ENCODE measurements at regions not wholly inside any gene's neighbourhood (a gene's known extent, or its start where the extent isn't known, plus 50 kb on each side); places are given as distances from the start of the nearest gene placed in this dataset.

DNA sequence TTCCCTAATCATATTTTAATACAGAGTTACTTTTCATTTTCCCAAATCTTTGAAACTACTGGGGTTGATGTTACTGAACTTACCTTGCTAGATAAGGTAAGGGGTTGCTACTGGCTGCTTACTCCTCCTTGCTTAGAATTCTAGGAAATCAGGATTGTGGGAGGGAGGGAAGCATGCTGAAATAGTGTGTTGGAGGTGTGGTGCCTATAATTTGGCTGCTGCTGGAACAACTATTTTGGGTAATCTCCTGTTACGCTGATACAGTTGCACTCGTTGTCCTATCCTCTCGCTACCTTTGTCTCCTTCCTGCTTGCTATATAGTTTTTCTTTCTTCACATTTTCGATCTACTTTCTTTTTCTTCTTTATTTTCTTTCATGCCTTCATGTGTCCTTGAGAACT, 83.7 kb downstream of the BMP2 start:
- CTCF ChIA-PET: interaction anchor here (0.7 kb wide), 1 partner anchor 9 kb away, joined by 3 read pairs; no protein-coding TSS in a partner anchor
- FAIRE-seq (no peak), DNase-seq (ENCODE audit: low read depth in 1 of 2, low spot score in 1 of 2) (no peak), ATAC-seq (no peak)
- no peak overlapping the region for H3K4me3 ChIP-seq
- POLR2A ChIA-PET: no interaction called here
- H3K4me2 ChIP-seq: no peak overlapping the region
- no peaks in the 10 kb centered on the region for H3K4me1 ChIP-seq
- TF ChIP-seq EHMT2 (IDR thresholded peaks at IDR 0.05; ENCODE audit: low read depth) (no peak), MYC (IDR thresholded peaks at IDR 0.05; ENCODE audit: borderline replicate concordance, low read length) (no peak), EHF (CRISPR knock-in tag; IDR thresholded peaks at IDR 0.05) (no peak), NFE2L2 (conservative IDR thresholded peaks at IDR 0.05; ENCODE audit: low read length) (no peak), RFX5 (IDR thresholded peaks at IDR 0.05) (no peak), FOXS1 (CRISPR knock-in tag; IDR thresholded peaks at IDR 0.05) (no peak), FOSB (CRISPR knock-in tag; IDR thresholded peaks at IDR 0.05) (no peak)
- TF ChIP-seq, protein P1, sequence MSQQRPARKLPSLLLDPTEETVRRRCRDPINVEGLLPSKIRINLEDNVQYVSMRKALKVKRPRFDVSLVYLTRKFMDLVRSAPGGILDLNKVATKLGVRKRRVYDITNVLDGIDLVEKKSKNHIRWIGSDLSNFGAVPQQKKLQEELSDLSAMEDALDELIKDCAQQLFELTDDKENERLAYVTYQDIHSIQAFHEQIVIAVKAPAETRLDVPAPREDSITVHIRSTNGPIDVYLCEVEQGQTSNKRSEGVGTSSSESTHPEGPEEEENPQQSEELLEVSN (IDR thresholded peaks at IDR 0.05; ENCODE audit: borderline replicate concordance, low read depth): no peak
- TF ChIP-seq, protein P2, sequence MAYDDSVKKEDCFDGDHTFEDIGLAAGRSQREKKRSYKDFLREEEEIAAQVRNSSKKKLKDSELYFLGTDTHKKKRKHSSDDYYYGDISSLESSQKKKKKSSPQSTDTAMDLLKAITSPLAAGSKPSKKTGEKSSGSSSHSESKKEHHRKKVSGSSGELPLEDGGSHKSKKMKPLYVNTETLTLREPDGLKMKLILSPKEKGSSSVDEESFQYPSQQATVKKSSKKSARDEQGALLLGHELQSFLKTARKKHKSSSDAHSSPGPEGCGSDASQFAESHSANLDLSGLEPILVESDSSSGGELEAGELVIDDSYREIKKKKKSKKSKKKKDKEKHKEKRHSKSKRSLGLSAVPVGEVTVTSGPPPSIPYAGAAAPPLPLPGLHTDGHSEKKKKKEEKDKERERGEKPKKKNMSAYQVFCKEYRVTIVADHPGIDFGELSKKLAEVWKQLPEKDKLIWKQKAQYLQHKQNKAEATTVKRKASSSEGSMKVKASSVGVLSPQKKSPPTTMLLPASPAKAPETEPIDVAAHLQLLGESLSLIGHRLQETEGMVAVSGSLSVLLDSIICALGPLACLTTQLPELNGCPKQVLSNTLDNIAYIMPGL (CRISPR knock-in tag; IDR thresholded peaks at IDR 0.05; ENCODE audit: borderline replicate concordance): no peak
- WGBS (ENCODE audit: missing lambda C conversion rate): 42% methylated on average over 4 of the region's 4 CpGs
- H3K27ac ChIP-seq: no peak overlapping the region
- H3K9me3 ChIP-seq: peaks cover 2% of the 10 kb centered on the region; the same call in 1 of the 3 replicates

DNA sequence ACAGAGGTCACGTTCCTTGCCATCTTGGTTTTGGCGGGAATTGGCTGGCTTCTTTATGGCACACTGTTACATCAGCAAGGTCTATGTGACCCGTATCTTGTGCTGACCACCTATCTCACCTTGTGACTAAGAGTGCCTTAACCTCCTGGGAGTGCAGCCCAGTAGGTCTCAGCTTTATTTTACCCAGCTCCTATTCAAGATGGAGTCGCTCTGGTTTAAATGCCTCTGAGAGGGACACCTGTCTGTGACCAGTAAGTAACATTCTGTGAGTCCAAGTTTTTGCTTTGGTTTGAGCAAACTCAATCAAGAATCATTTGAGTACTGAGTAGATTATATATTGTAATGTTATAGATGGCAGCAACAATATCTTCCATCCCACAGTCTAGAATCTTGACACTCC, 85.0 kb downstream of the BMP2 start:
- POLR2A ChIA-PET: no interaction called here
- CTCF ChIA-PET: no interaction called here
- FAIRE-seq: no peak

DNA sequence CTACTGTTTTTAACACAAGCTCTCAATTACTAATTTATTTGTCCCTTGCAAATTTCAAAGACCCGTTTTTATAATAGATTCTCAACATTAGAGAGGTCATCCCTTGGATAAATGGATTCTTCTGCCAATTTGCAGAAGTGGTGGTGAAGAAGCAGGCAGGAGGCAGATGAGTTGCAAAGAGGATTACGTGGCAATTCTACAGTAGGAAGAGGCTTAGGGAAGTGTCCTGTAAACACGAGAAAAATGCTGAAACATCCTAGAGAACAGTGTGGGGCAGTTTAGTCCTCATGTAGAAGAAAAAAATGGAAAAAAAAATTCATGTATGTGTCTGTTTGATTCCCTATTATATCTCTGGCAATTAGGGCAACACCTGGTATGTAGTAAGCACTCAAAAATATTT, 87.6 kb downstream of the BMP2 start:
- WGBS (ENCODE audit: missing lambda C conversion rate): 4% methylated on average over 3 of the region's 3 CpGs
- TF ChIP-seq CHD4 (IDR thresholded peaks at IDR 0.05; ENCODE audit: borderline replicate concordance): no peak
- no peak for TF ChIP-seq CHD2 (IDR thresholded peaks at IDR 0.05; ENCODE audit: low read length, partially characterized antibody)
- no peak for TF ChIP-seq RARB (CRISPR knock-in tag; IDR thresholded peaks at IDR 0.05)
- TF ChIP-seq CBX8 (IDR thresholded peaks at IDR 0.05): no peak
- TF ChIP-seq, protein P1 (IDR thresholded peaks at IDR 0.05; ENCODE audit: borderline replicate concordance, low read depth): no peak
- no peak for TF ChIP-seq KDM1A (IDR thresholded peaks at IDR 0.05; ENCODE audit: low read depth)
- TF ChIP-seq, protein P3, sequence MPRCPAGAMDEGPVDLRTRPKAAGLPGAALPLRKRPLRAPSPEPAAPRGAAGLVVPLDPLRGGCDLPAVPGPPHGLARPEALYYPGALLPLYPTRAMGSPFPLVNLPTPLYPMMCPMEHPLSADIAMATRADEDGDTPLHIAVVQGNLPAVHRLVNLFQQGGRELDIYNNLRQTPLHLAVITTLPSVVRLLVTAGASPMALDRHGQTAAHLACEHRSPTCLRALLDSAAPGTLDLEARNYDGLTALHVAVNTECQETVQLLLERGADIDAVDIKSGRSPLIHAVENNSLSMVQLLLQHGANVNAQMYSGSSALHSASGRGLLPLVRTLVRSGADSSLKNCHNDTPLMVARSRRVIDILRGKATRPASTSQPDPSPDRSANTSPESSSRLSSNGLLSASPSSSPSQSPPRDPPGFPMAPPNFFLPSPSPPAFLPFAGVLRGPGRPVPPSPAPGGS (IDR thresholded peaks at IDR 0.05): no peak
- TF ChIP-seq MYC (IDR thresholded peaks at IDR 0.05; ENCODE audit: borderline replicate concordance, low read length): no peak
- TF ChIP-seq EHF (CRISPR knock-in tag; IDR thresholded peaks at IDR 0.05): no peak
- TF ChIP-seq, protein P4, sequence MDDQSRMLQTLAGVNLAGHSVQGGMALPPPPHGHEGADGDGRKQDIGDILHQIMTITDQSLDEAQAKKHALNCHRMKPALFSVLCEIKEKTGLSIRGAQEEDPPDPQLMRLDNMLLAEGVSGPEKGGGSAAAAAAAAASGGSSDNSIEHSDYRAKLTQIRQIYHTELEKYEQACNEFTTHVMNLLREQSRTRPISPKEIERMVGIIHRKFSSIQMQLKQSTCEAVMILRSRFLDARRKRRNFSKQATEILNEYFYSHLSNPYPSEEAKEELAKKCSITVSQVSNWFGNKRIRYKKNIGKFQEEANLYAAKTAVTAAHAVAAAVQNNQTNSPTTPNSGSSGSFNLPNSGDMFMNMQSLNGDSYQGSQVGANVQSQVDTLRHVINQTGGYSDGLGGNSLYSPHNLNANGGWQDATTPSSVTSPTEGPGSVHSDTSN (IDR thresholded peaks at IDR 0.05): no peak
- no peak for TF ChIP-seq RFX5 (IDR thresholded peaks at IDR 0.05)
- TF ChIP-seq MAZ (IDR thresholded peaks at IDR 0.05; ENCODE audit: borderline replicate concordance, low read depth, low read length): no peak

More for the DNA sequence above, 85.0 kb downstream of the BMP2 start:
- Histone ChIP-seq H3K27ac (no peak overlapping the region), H3K4me1 (no peaks in the 10 kb centered on the region), H3K4me2 (no peak overlapping the region), H3K4me3 (no peak overlapping the region), H3K9me3 (peaks cover 2% of the 10 kb centered on the region; the same call in 1 of the 3 replicates)
- WGBS (ENCODE audit: missing lambda C conversion rate): 11% methylated on average over 4 of the region's 4 CpGs
- ATAC-seq (no peak), DNase-seq (ENCODE audit: low read depth in 1 of 2, low spot score in 1 of 2) (no peak)
- TF ChIP-seq HOXB5 (CRISPR knock-in tag; IDR thresholded peaks at IDR 0.05) (no peak), SMC3 (IDR thresholded peaks at IDR 0.05) (no peak), MYC (IDR thresholded peaks at IDR 0.05; ENCODE audit: borderline replicate concordance, low read length) (no peak), RARB (CRISPR knock-in tag; IDR thresholded peaks at IDR 0.05) (no peak), SREBF2 (IDR thresholded peaks at IDR 0.05) (no peak), RCOR1 (IDR thresholded peaks at IDR 0.05; ENCODE audit: low read depth, low read length) (no peak)
- TF ChIP-seq, protein P4 (IDR thresholded peaks at IDR 0.05): no peak
- TF ChIP-seq, protein P2 (CRISPR knock-in tag; IDR thresholded peaks at IDR 0.05; ENCODE audit: borderline replicate concordance): no peak

More for the DNA sequence above, 87.6 kb downstream of the BMP2 start:
- H3K9me3 ChIP-seq: 0 out of 3 replicates have a peak, but pooled peaks cover 2% of the 10 kb centered on the region
- ChIA-PET CTCF (no interaction called here), POLR2A (no interaction called here)
- no peak for ATAC-seq
- no peaks in the 10 kb centered on the region for H3K4me1 ChIP-seq
- DNase-seq (ENCODE audit: low read depth in 1 of 2, low spot score in 1 of 2): no peak
- no peak overlapping the region for H3K4me2 ChIP-seq
- no peak overlapping the region for H3K27ac ChIP-seq
- H3K4me3 ChIP-seq: no peak overlapping the region
- FAIRE-seq: no peak

All from A549 (cell line).